Endothelial cell of umbilical vein (primary cell): ENCODE measurements at regions not wholly inside any gene's neighbourhood (a gene's known extent, or its start where the extent isn't known, plus 50 kb on each side); places are given as distances from the start of the nearest gene placed in this dataset.

Experiments
- BruUV-seq: library from RNA; stranded (reverse); fragments of 400-500 nt; replicated peaks from 2 replicates; lab custom pipeline; 2021; lab: Mats Ljungman, UMichigan
- CTCF ChIA-PET: fragments of 300-600, 350-600 bp; sonication (Branson Sonifier 250); formaldehyde crosslinking; loops from one replicate; lab custom pipeline; 2021; ENCODE audit warnings: antibody characterized with exemption, inconsistent platforms; lab: Charles Lee
- POLR2A ChIA-PET: fragments of 300-600, 350-600 bp; sonication (Branson Sonifier 250); formaldehyde crosslinking; loops from one replicate; lab custom pipeline; 2021; ENCODE audit warnings: antibody characterized with exemption, inconsistent platforms; lab: Charles Lee
- DNase-seq: peaks from one replicate; pipeline ENCODE4 v3.0.0-alpha.2; 2011; ENCODE audit warnings: low read depth, low spot score
- FAIRE-seq: peaks from 2 replicates; lab custom pipeline; 2011; peaks lifted over from hg19 to GRCh38; lab: Jason Lieb, UNC
- H2AFZ ChIP-seq: 2 replicates; pipeline ENCODE4 v1.6.0; 2012; ENCODE audit warnings: low read depth, low read length, control low read depth, inconsistent platforms
- H3K27ac ChIP-seq: 2 replicates; pipeline ENCODE4 v1.5.1; 2011; ENCODE audit warnings: low read depth, mild to moderate bottlenecking, control low read depth, low read length, moderate library complexity; ENCODE audit not compliant: insufficient read depth
- H3K27me3 ChIP-seq, 2 experiments: 2 replicates each; pipeline versions ENCODE4 v1.6.0 to v1.6.1; 2011; ENCODE audit warnings: low read length in 2 of 2, mixed read lengths in 1 of 2; ENCODE audit not compliant: control insufficient read depth in 2 of 2, insufficient read depth in 2 of 2
- H3K36me3 ChIP-seq, 2 experiments: 2 replicates in 1 of 2; 3 replicates in 1 of 2; pipeline ENCODE4 v1.5.1; 2011; ENCODE audit warnings: low read length in 2 of 2, mild to moderate bottlenecking in 1 of 2, moderate library complexity in 1 of 2; ENCODE audit not compliant: control insufficient read depth in 2 of 2, insufficient read depth in 2 of 2; ENCODE audit errors: extremely low read depth in 1 of 2
- H3K4me1 ChIP-seq: 3 replicates; pipeline ENCODE4 v1.5.1; 2011; ENCODE audit warnings: mild to moderate bottlenecking, low read length; ENCODE audit not compliant: control insufficient read depth, insufficient read depth; ENCODE audit errors: extremely low read depth
- H3K4me2 ChIP-seq: 2 replicates; pipeline ENCODE4 v1.6.1; 2011; ENCODE audit warnings: low read length, control low read depth, mixed read lengths; ENCODE audit not compliant: insufficient read depth
- H3K4me3 ChIP-seq, 3 experiments: fragments of 200-600 bp in 1 of 3; sonication (generic), shearing (Covaris generic) in 1 of 3; replicated peaks in 1 of 3; 2 replicates each; pipeline ENCODE4 v1.5.1; 2011 to 2016; ENCODE audit warnings: control low read depth in 3 of 3, low read length in 3 of 3, mild to moderate bottlenecking in 2 of 3, inconsistent platforms in 1 of 3, low read depth in 1 of 3, moderate library complexity in 1 of 3; ENCODE audit not compliant: insufficient read depth in 1 of 3
- H3K79me2 ChIP-seq: 2 replicates; pipeline ENCODE4 v1.6.0; 2012; ENCODE audit warnings: low read length, inconsistent platforms; ENCODE audit not compliant: control insufficient read depth, insufficient read depth
- H3K9ac ChIP-seq: replicated peaks from 2 replicates; pipeline ENCODE3; 2011; ENCODE audit warnings: low read length, control low read depth; ENCODE audit not compliant: insufficient read depth; ENCODE audit errors: extremely low read depth
- H3K9me1 ChIP-seq: replicated peaks from 3 replicates; pipeline ENCODE4 v1.6.0; 2011; ENCODE audit warnings: mild to moderate bottlenecking, low read length; ENCODE audit not compliant: control insufficient read depth, insufficient read depth; ENCODE audit errors: extremely low read depth
- H3K9me3 ChIP-seq: replicated peaks from 2 replicates; pipeline ENCODE4 v1.5.1; 2012; ENCODE audit warnings: low read length, inconsistent platforms; ENCODE audit not compliant: control insufficient read depth, insufficient read depth
- H4K20me1 ChIP-seq: replicated peaks from 2 replicates; pipeline ENCODE3; 2011; ENCODE audit warnings: mild to moderate bottlenecking, low read length; ENCODE audit not compliant: control insufficient read depth, insufficient read depth; ENCODE audit errors: extremely low read depth
- CTCF ChIP-seq, 2 donors: IDR thresholded peaks; 1 replicate in 1 of 2; 2 replicates in 1 of 2; pipeline ENCODE4 v1.5.1; 2011; ENCODE audit warnings: low read length in 2 of 2, mild to moderate bottlenecking in 2 of 2, moderate library complexity in 2 of 2, control low read depth in 1 of 2, inconsistent platforms in 1 of 2, low read depth in 1 of 2; ENCODE audit not compliant: insufficient read depth in 1 of 2; ENCODE audit errors: extremely low read depth in 1 of 2
- EZH2 ChIP-seq: IDR thresholded peaks from 2 replicates; pipeline ENCODE4 v1.6.1; 2012; ENCODE audit warnings: borderline replicate concordance, low read depth, mild to moderate bottlenecking, moderate library complexity, low read length, inconsistent platforms; ENCODE audit not compliant: severe bottlenecking
- FOS ChIP-seq: IDR thresholded peaks from 2 replicates; pipeline ENCODE4 v1.6.1; 2011; ENCODE audit warnings: mild to moderate bottlenecking, low read length, moderate library complexity, borderline replicate concordance; ENCODE audit not compliant: insufficient read depth
- GATA2 ChIP-seq: IDR thresholded peaks from 2 replicates; pipeline ENCODE4 v1.7.0; 2011; ENCODE audit warnings: low read depth, mild to moderate bottlenecking, moderate library complexity, mixed read lengths, low read length; ENCODE audit not compliant: insufficient read length, insufficient read depth
- JUN ChIP-seq: IDR thresholded peaks from 2 replicates; pipeline ENCODE4 v1.6.1; 2011; ENCODE audit warnings: borderline replicate concordance, low read depth; ENCODE audit not compliant: insufficient read length, insufficient read depth
- MAX ChIP-seq: IDR thresholded peaks from 2 replicates; pipeline ENCODE4 v1.6.1; 2011; ENCODE audit not compliant: insufficient read depth, insufficient read length
- MYC ChIP-seq: IDR thresholded peaks from one replicate; pipeline ENCODE4 v1.6.1; 2011; ENCODE audit warnings: mild to moderate bottlenecking, low read depth, low read length
- POLR2A ChIP-seq: IDR thresholded peaks from 2 replicates; pipeline ENCODE4 v1.6.1; 2012; ENCODE audit warnings: low read depth, mild to moderate bottlenecking, control low read depth, low read length
- POLR2AphosphoS5 ChIP-seq: IDR thresholded peaks from 2 replicates; pipeline ENCODE4 v1.6.1; 2012; ENCODE audit warnings: low read depth, mild to moderate bottlenecking, control low read depth, low read length, moderate library complexity; ENCODE audit not compliant: insufficient read depth
- dilution Hi-C: fragments of 300-500 bp; cut with MboI; formaldehyde crosslinking; loops from one replicate; pipeline ENCODE4 v1.15.0; 2019; ENCODE audit warnings: low sequenced_read_pairs; ENCODE audit not compliant: extremely low pct_ligation_motif_present
- intact Hi-C: fragments of 100-400 bp; cut with micrococcal nuclease; formaldehyde crosslinking; loops from one replicate; pipeline ENCODE4 v1.10.0; 2022

- intact Hi-C loops (no loop called here), dilution Hi-C loops (no loop called here)
- no TSS peak for BruUV-seq
- TF ChIP-seq MAX, result no peak
- TF ChIP-seq GATA2, result no peak
- TF ChIP-seq EZH2, result no peak
- no peak for TF ChIP-seq FOS
- TF ChIP-seq POLR2AphosphoS5, result no peak
- no peak for TF ChIP-seq POLR2A
- TF ChIP-seq JUN, result no peak
- TF ChIP-seq MYC, result no peak
- no peak for TF ChIP-seq CTCF (IDR thresholded peaks at IDR 0.05; ENCODE audit: extremely low read depth in 1 of 2, insufficient read depth in 1 of 2, low read depth in 1 of 2, low read length in 2 of 2)
- no peaks in the 10 kb centered on the region for H4K20me1 ChIP-seq
- H3K9me1 ChIP-seq, result no peaks in the 10 kb centered on the region
- FAIRE-seq (no peak), DNase-seq (no peak)
- no peak overlapping the region for H3K4me2 ChIP-seq
- H3K36me3 ChIP-seq, result no peaks in the 10 kb centered on the region
- peaks cover 2% of the 10 kb centered on the region for H3K9me3 ChIP-seq
- no peaks in the 10 kb centered on the region for H3K4me1 ChIP-seq
- H3K4me3 ChIP-seq, result no peak overlapping the region
- H3K9ac ChIP-seq, result no peak overlapping the region
- H3K79me2 ChIP-seq, result no peaks in the 10 kb centered on the region
- no peaks in the 10 kb centered on the region for H3K27me3 ChIP-seq
- ChIA-PET CTCF (no interaction called here), POLR2A (no interaction called here)
- no peak overlapping the region for H3K27ac ChIP-seq
- no peak overlapping the region for H2AFZ ChIP-seq
These were observed 568.8 kb downstream of the STIM2 start for GRCh38 chr4:27429364-27429871.
